ENCODE measurements at regions not wholly inside any gene's neighbourhood (a gene's known extent, or its start where the extent isn't known, plus 50 kb on each side); places are given as distances from the start of the nearest gene placed in this dataset.
"Not testable (repeated sequence)": the region's sequence is repeated elsewhere in the genome, so short reads cannot be mapped to it uniquely, and the experiment has no call there.

DNA sequence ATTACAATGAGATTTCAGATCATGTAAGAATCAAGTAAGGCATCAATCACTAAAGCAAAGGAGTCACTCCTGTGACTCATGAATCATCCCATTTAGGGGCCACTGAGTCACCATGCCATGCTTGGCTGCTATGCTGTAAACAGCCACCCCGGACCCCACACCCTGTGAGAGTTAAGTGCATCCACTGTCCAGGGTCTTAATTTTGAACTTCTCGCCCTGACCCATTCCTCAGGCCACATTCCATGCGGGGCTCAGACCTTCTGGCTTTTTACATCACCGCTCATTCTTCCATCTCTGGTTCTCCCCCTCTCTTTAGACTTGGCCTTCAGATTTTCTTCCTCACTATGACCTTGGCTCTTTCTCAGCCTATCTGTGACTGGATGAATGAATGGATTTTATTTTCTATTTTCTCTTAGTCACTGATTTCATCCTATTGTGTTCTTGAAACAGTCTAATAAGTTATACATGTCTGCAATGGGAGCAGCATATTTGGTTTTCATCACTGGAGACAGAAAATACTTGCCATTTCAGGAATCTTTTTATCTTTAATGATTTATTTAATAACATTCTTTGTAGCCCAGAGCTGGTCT is 239.6 kb downstream of the SKIDA1 start:
- no peak for DNase-seq

- no peak for DNase-seq
Measured at GRCh38 chr10:21285207-21285606, 240.3 kb downstream of the SKIDA1 start.

- DNase-seq: no peak
Measured at GRCh38 chr10:21284301-21284700, 241.2 kb downstream of the SKIDA1 start.

- DNase-seq: not testable (repeated sequence)
Measured at GRCh38 chr10:21283053-21283452, 242.4 kb downstream of the SKIDA1 start.

DNA sequence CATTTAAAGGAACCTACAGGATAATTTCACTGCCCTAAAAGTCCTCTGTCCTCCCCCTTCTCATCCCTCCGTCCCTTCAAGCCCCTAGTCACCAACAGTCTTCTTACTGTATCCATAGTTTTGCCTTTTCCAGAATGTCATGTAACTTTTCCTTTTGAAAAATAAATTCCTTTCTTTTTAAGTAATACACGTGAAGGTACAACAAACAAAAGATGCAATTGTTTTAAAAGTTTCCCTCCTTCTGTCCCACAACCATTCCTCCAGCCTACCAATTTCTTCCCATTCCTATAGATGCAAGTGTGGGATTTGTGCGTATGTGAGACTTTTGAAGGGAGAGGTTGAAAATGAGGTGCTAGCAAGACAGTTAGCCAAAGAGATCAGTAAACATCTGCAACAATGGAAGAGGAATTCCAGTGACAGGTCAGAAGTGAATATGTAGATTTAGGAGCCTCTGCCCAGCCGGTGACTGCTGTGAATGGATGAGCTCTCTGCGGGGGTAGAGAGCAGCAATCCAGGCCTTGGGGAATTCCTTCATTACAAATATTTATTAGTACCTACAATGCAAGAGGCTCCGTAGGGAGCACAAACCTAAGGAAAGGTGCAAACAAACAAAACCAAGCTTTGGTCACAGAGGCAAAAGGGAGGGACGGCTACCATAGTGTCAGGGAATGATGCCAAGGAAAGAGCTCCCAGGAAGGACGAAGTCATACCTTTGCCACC is 243.6 kb downstream of the SKIDA1 start:
- DNase-seq: no peak

- no peak for DNase-seq
Measured at GRCh38 chr10:21280971-21281572, 244.4 kb downstream of the SKIDA1 start.

- no peak for DNase-seq
Measured at GRCh38 chr10:21280037-21280436, 245.4 kb downstream of the SKIDA1 start.

DNA sequence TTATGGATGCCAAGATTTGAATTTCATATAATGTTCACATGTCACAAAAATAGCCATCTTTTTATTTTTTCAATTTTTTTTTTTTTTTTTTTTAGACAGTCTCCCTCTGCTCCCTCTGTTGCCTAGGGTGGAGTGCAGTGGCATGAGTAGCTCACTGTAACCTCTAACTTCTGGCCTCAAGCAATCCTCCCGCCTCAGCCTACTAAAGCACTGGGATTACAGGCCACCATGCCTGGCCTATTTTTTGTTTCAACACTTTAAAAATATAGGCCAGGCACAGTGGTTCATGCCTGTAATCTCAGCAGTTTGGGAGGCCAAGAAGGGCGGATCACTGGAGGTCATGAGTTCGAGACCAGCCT is 246.3 kb downstream of the SKIDA1 start:
- DNase-seq: no peak

- DNase-seq: peak; percentile 89
Measured at GRCh38 chr10:21278491-21279216, 246.8 kb downstream of the SKIDA1 start.

DNA sequence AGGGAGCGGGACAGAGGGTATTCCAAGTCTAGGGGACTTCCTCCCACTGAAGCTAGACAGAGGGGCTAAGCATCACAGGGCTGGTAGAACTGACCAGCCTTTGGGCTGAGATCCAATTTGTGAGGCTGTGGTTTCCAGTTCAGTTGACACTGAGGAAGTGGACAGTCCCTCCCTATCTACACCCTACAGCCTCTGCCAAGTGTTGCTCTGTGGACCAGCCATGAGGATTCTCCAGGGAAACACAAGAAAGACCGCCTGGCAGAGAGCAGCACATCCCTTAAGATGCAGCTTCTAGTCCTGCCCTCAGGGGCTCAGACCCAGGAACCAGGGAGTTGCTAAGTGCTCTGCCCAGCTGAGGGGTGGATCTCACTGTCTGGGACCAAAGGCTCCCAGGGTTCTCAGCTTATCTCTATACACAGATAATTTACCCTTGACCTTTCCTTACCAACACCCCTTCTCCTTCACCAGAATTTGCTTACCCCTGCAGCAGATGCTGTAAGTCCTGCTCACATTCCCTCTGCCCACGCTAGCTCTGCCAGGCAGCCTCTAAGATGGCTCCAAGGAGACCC is 252.0 kb downstream of the SKIDA1 start:
- DNase-seq: no peak

- no peak for DNase-seq
Measured at GRCh38 chr10:21272643-21273399, 252.7 kb downstream of the SKIDA1 start.

DNA sequence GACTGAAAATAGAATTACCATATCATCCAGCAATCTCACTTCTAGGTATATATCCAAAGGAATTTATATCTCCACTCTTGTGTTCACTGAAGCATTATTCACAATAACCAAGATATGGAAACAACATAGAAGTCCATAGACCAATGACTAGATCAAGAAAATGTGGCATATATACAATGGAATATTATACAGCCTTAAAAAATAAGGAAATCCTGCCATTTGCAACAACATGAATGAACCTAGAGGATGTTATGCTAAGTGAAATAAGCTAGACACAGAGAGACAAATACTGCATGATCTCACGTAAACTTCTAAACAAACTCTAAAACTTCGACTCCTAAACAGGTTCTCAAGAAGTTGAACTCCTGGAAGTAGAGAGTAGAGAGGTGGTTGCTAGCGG is 254.5 kb downstream of the SKIDA1 start:
- no peak for DNase-seq

GRCh38 chr10:21269289-21269688 is 256.2 kb downstream of the SKIDA1 start:
- no peak for DNase-seq

GRCh38 chr10:21265622-21266021 is 259.9 kb downstream of the SKIDA1 start:
- DNase-seq: no peak

DNA sequence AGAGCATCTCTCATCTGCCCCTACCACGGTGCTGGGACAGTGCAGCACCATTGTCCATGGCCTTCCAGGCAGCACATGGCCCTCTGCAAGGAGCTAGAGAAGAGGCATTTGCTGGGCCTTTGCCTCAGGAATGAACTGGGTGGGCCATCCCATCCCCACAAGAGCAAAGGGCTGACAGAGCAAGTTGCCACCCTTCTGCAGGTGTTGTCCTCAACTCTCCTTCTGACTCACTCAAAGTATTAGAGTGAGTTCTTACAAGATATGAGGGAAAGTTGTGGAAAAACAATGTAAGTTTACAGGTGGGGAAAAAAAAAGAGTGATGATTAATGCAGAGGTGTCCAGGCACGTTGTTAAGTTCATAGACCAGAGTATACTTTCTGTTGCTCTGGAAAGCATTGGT is 261.2 kb downstream of the SKIDA1 start:
- DNase-seq: no peak

- DNase-seq: no peak
Measured at GRCh38 chr10:21263839-21264238, 261.6 kb downstream of the SKIDA1 start.

DNA sequence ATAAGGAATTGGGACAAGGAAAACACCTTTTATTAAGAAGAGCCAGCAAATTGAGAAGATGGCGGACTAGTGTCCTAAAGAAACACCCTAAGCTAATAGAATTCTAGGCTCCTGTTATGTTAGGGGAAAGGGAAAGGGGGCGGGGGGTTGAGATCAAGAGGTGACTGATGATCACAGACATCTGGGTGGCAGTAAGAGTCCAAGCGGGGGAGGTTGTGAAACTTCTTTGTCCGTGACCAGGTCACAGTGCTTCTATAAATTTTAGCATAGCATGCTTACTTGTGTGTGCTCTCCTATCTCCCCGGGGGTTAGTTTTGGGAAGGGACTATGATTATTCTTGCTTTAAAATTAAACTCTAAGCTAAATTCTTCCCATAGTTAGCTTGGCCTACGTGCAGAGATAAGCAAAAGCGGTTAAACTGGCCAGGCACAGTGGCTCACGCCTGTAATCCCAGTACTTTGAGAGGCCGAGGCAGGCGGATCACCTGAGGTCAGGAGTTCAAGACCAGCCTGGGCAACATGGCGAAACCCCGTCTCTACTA is 262.1 kb downstream of the SKIDA1 start:
- no peak for DNase-seq

GRCh38 chr10:21261842-21262294 is 263.6 kb downstream of the SKIDA1 start:
- no peak for DNase-seq

DNA sequence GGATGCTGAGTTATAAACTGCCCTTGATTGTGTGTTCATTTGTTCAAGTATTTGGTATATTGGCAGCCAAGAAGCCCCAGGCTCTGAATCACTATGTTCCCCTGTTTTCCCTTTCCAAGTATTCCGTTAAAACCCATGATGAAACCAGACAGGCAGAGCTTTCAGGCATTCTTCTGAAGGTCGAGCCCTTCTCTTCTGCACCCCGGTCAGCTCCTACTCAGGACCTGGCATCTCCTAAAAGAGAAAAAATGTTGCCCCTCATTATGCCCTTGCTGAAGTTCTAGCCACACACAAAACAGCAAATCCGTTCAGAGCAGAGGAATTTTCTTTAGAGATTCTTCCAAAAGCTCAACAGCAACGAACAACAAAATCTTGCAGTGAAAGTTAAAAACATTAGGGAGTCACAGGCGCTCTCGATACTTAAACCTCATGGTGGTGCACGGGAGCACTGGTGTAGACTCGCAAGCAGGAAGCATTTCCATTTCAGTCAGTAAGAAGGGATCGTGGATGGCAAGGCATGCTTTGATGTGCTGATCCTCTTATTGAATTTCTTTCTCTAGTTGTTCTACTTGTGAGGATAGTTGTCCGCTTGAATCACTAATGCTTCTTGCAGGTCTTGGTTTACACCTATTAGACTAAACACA is 264.9 kb downstream of the SKIDA1 start:
- no peak for DNase-seq

DNA sequence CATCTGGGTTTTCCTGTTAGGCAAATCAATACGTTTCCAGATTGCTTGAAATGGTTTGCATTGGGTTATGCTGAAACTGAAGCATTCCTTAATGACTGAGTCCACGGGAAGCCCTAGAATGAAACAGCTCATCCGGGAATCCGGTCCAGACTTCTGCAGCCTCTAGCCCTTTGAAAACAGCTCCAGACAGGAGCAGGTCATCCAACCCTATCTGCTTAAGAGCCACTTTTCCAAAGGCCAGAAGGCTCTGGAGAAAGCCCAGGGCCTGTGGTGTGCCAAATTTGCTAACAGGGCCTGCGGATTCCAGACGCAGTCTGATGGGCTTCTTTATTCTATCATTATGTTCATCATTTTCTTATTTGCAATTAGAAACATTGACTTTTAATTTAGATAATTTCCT is 265.4 kb downstream of the SKIDA1 start:
- DNase-seq: no peak

GRCh38 chr10:21257919-21258318 is 267.6 kb downstream of the SKIDA1 start:
- DNase-seq: no peak

DNA sequence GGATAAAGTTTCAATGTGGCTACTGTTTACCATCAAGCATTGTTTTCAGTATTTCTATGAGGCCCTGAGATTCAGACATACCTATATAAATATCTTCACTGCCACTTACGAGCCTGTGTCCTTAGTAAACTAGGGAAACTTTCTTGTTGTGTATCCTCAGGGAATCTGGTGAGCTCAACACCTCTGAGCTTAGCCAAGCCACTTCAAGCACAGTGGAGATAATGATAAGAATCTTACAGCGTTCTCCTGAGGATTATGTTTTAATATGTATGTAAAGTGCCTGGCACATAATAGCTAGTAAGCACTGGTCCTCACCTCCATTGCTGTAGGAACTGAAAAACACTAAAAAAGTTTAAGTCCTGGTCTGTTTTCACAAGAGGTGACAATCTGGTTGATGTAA is 268.3 kb downstream of the SKIDA1 start:
- DNase-seq: no peak
